H9 (cell line): ENCODE measurements at regions not wholly inside any gene's neighbourhood (a gene's known extent, or its start where the extent isn't known, plus 50 kb on each side); places are given as distances from the start of the nearest gene placed in this dataset.

Experiments used
- DNase-seq: peaks from one replicate; pipeline ENCODE4 v3.0.0-alpha.2; 2017
- H2AFZ ChIP-seq: one replicate; pipeline ENCODE4 v1.6.1; 2013; ENCODE audit warnings: mild to moderate bottlenecking, low read length, control low read depth, moderate library complexity
- H2AK5ac ChIP-seq: 2 replicates; pipeline ENCODE4 v1.6.1; 2013; ENCODE audit warnings: low read length, control low read depth, mixed read lengths; ENCODE audit not compliant: insufficient read length
- H2BK120ac ChIP-seq: one replicate; pipeline ENCODE4 v1.6.1; 2013; ENCODE audit warnings: low read depth, mild to moderate bottlenecking, low read length, control low read depth, inconsistent platforms; ENCODE audit not compliant: poor library complexity, severe bottlenecking
- H2BK12ac ChIP-seq: 2 replicates; pipeline ENCODE4 v1.6.1; 2013; ENCODE audit warnings: low read length, control low read depth, mixed read lengths, low read depth; ENCODE audit not compliant: insufficient read length
- H2BK15ac ChIP-seq: 2 replicates; pipeline ENCODE4 v1.6.1; 2013; ENCODE audit warnings: low read depth, low read length, control low read depth
- H2BK20ac ChIP-seq: one replicate; pipeline ENCODE4 v1.6.1; 2013; ENCODE audit warnings: low read depth, mild to moderate bottlenecking, low read length, control low read depth, inconsistent platforms; ENCODE audit not compliant: poor library complexity, severe bottlenecking
- H2BK5ac ChIP-seq: 2 replicates; pipeline ENCODE4 v1.6.1; 2013; ENCODE audit warnings: low read length, control low read depth, mixed read lengths; ENCODE audit not compliant: insufficient read length
- H3K14ac ChIP-seq: 2 replicates; pipeline ENCODE4 v1.6.1; 2013; ENCODE audit warnings: low read length, control low read depth; ENCODE audit not compliant: insufficient read depth
- H3K18ac ChIP-seq: 2 replicates; pipeline ENCODE4 v1.6.1; 2013; ENCODE audit warnings: low read depth, mild to moderate bottlenecking, mixed read lengths, low read length, control low read depth; ENCODE audit not compliant: insufficient read length
- H3K23ac ChIP-seq: 2 replicates; pipeline ENCODE4 v1.6.1; 2013; ENCODE audit warnings: low read length, control low read depth, mixed read lengths, low read depth; ENCODE audit not compliant: insufficient read length
- H3K23me2 ChIP-seq: 2 replicates; pipeline ENCODE4 v1.6.1; 2013; ENCODE audit warnings: low read depth, mild to moderate bottlenecking, mixed read lengths, low read length, control low read depth; ENCODE audit not compliant: insufficient read length, poor library complexity, severe bottlenecking
- H3K27ac ChIP-seq: 2 replicates; pipeline ENCODE4 v1.5.1; 2013; ENCODE audit warnings: low read length, control low read depth, mixed read lengths, low read depth; ENCODE audit not compliant: insufficient read length
- H3K27me3 ChIP-seq: 2 replicates; pipeline ENCODE4 v1.6.1; 2013; ENCODE audit warnings: low read length, control low read depth, inconsistent platforms; ENCODE audit not compliant: insufficient read depth
- H3K4ac ChIP-seq: 2 replicates; pipeline ENCODE4 v1.6.1; 2013; ENCODE audit warnings: low read depth, mild to moderate bottlenecking, control low read depth, inconsistent platforms, low read length, moderate library complexity
- H3K4me1 ChIP-seq: 2 replicates; pipeline ENCODE4 v1.6.1; 2013; ENCODE audit warnings: low read length, control low read depth, inconsistent platforms; ENCODE audit not compliant: insufficient read depth
- H3K4me2 ChIP-seq: 2 replicates; pipeline ENCODE4 v1.6.1; 2013; ENCODE audit warnings: low read length, control low read depth, mixed read lengths; ENCODE audit not compliant: insufficient read length, insufficient read depth
- H3K56ac ChIP-seq: 2 replicates; pipeline ENCODE4 v1.6.1; 2013; ENCODE audit warnings: low read depth, mild to moderate bottlenecking, mixed read lengths, low read length, control low read depth; ENCODE audit not compliant: insufficient read length
- H3K79me1 ChIP-seq: 2 replicates; pipeline ENCODE4 v1.6.1; 2013; ENCODE audit warnings: low read depth, mild to moderate bottlenecking, moderate library complexity, low read length, control low read depth, inconsistent platforms; ENCODE audit not compliant: insufficient read depth, poor library complexity, severe bottlenecking
- H3K79me2 ChIP-seq: 2 replicates; pipeline ENCODE4 v1.6.1; 2013; ENCODE audit warnings: low read length, control low read depth, inconsistent platforms; ENCODE audit not compliant: insufficient read depth
- H3K9ac ChIP-seq: 2 replicates; pipeline ENCODE4 v1.6.1; 2013; ENCODE audit warnings: low read length, control low read depth, mixed read lengths; ENCODE audit not compliant: insufficient read length; ENCODE audit errors: extremely low read depth
- H3K9me3 ChIP-seq: one replicate; pipeline ENCODE4 v1.6.1; 2013; ENCODE audit warnings: low read depth, low read length, inconsistent platforms; ENCODE audit not compliant: control insufficient read depth
- H3T11ph ChIP-seq: one replicate; pipeline ENCODE4 v1.6.1; 2013; ENCODE audit warnings: mild to moderate bottlenecking, low read length, control low read depth, inconsistent platforms
- H4K20me1 ChIP-seq: one replicate; pipeline ENCODE4 v1.6.1; 2013; ENCODE audit not compliant: control insufficient read depth, insufficient read length, insufficient read depth
- H4K5ac ChIP-seq: 2 replicates; pipeline ENCODE4 v1.6.1; 2013; ENCODE audit warnings: low read depth, mild to moderate bottlenecking, mixed read lengths, low read length, control low read depth; ENCODE audit not compliant: insufficient read length
- H4K8ac ChIP-seq: replicated peaks from 2 replicates; pipeline ENCODE4 v1.6.1; 2013; ENCODE audit warnings: low read length, control low read depth, mixed read lengths, low read depth; ENCODE audit not compliant: insufficient read length
- H4K91ac ChIP-seq: 2 replicates; pipeline ENCODE4 v1.6.1; 2013; ENCODE audit warnings: low read depth, mild to moderate bottlenecking, moderate library complexity, mixed read lengths, low read length, control low read depth; ENCODE audit not compliant: insufficient read length
- H3K27ac Mint-ChIP-seq, 3 experiments: 2 replicates in 2 of 3; 3 replicates in 1 of 3; pipeline ENCODE4 v1.8.0; 2020 to 2021; ENCODE audit warnings: mixed read lengths in 3 of 3, mild to moderate bottlenecking in 1 of 3, moderate library complexity in 1 of 3
- H3K27me3 Mint-ChIP-seq: 2 replicates; pipeline ENCODE4 v1.8.0; 2021; ENCODE audit warnings: low read depth, mild to moderate bottlenecking, moderate library complexity, mixed read lengths
- H3K36me3 Mint-ChIP-seq, 3 experiments: 2 replicates in 2 of 3; 3 replicates in 1 of 3; pipeline ENCODE4 v1.8.0; 2020 to 2021; ENCODE audit warnings: low read depth in 3 of 3, mixed read lengths in 3 of 3; ENCODE audit not compliant: insufficient read depth in 1 of 3
- H3K4me1 Mint-ChIP-seq, 2 experiments: 2 replicates each; pipeline ENCODE4 v1.8.0; 2020; ENCODE audit warnings: mixed read lengths in 2 of 2
- H3K4me3 Mint-ChIP-seq, 2 experiments: 2 replicates in 1 of 2; 3 replicates in 1 of 2; pipeline ENCODE4 v1.8.0; 2020 to 2021; ENCODE audit warnings: mild to moderate bottlenecking in 2 of 2, mixed read lengths in 2 of 2, moderate library complexity in 1 of 2
- H3K9me3 Mint-ChIP-seq, 2 experiments: 2 replicates in 1 of 2; 3 replicates in 1 of 2; pipeline ENCODE4 v1.8.0; 2020; ENCODE audit warnings: mild to moderate bottlenecking in 2 of 2, mixed read lengths in 2 of 2, moderate library complexity in 1 of 2
- WGBS: extraction: QIAGEN DNeasy Blood & Tissue Kit; methylation state at CpG from one replicate; pipeline ENCODE4 v1.1.7; 2013; ENCODE audit warnings: missing lambda C conversion rate, low lambda C conversion rate, mixed read lengths; ENCODE audit not compliant: insufficient read length; ENCODE audit errors: extremely low coverage; 5-methylcytosine and 5-hydroxymethylcytosine counted together
- TF ChIP-seq, protein P1 (sequence below): fragments of 200-600 bp; sonication (generic); conservative IDR thresholded peaks from 3 replicates; pipeline ENCODE4 v1.8.0; 2021; ENCODE audit warnings: antibody characterized with exemption, mild to moderate bottlenecking

DNA sequence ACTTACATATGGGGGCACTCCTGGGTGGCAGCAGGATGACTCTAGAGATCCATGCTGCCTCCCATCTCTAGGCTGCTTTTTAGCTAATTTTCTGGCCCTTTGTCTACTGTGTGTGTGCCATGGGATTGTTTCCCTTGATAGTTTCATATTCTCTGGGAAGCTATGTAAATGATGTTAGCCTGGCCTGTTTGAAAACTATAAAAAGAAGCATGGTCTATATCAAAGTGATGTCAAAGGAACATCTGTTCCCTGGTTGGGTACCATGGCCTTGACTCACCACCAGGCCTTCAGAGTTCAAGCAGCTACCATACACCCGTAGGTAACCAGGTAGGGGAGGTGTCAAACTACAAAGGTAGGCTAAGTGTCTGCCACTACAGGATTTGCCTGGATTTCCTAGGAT is 310.4 kb downstream of the FRK start:
- Histone ChIP-seq H3K4ac (no peak overlapping the region), H3K4me2 (no peak overlapping the region), H3K56ac (no peak overlapping the region), H3K27me3 (no peaks in the 10 kb centered on the region), H3K9ac (no peak overlapping the region), H3K9me3 (no peaks in the 10 kb centered on the region), H3K23me2 (no peaks in the 10 kb centered on the region), H2AK5ac (no peak overlapping the region), H2BK5ac (no peak overlapping the region), H2AFZ (no peak overlapping the region), H3K27ac (no peak overlapping the region), H3K14ac (no peak overlapping the region), H2BK20ac (no peak overlapping the region), H3K18ac (no peak overlapping the region), H3K4me1 (no peaks in the 10 kb centered on the region), H3K79me1 (no peaks in the 10 kb centered on the region), H4K5ac (no peak overlapping the region), H2BK15ac (no peak overlapping the region), H2BK120ac (no peak overlapping the region), H2BK12ac (no peak overlapping the region), H3T11ph (no peak overlapping the region), H4K20me1 (no peaks in the 10 kb centered on the region), H4K91ac (no peak overlapping the region), H4K8ac (no peak overlapping the region), H3K23ac (no peak overlapping the region), H3K79me2 (no peaks in the 10 kb centered on the region)
- no peak for DNase-seq
- Mint-ChIP-seq H3K4me1 (no peaks in the 10 kb centered on the region), H3K27ac (no peak overlapping the region), H3K27me3 (no peaks in the 10 kb centered on the region), H3K4me3 (no peak overlapping the region), H3K9me3 (peaks cover 0 to 3% of the 10 kb centered on the region in 2 experiments; a peak in 2 of 5 replicates), H3K36me3 (no peaks in the 10 kb centered on the region)
- TF ChIP-seq, protein P1, sequence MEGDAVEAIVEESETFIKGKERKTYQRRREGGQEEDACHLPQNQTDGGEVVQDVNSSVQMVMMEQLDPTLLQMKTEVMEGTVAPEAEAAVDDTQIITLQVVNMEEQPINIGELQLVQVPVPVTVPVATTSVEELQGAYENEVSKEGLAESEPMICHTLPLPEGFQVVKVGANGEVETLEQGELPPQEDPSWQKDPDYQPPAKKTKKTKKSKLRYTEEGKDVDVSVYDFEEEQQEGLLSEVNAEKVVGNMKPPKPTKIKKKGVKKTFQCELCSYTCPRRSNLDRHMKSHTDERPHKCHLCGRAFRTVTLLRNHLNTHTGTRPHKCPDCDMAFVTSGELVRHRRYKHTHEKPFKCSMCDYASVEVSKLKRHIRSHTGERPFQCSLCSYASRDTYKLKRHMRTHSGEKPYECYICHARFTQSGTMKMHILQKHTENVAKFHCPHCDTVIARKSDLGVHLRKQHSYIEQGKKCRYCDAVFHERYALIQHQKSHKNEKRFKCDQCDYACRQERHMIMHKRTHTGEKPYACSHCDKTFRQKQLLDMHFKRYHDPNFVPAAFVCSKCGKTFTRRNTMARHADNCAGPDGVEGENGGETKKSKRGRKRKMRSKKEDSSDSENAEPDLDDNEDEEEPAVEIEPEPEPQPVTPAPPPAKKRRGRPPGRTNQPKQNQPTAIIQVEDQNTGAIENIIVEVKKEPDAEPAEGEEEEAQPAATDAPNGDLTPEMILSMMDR: no peak
- no CpG with 5 or more reads among the region's 1 CpG for WGBS
